SIG-M5 treated with dmso at 0.1 percent for 504 hours (cell line): ENCODE measurements at regions not wholly inside any gene's neighbourhood (a gene's known extent, or its start where the extent isn't known, plus 50 kb on each side); places are given as distances from the start of the nearest gene placed in this dataset.

Experiments used
- DNase-seq: peaks from one replicate; lab custom pipeline; 2025; ENCODE audit not compliant: unreplicated experiment; lab: John Stamatoyannopoulos, UW

DNA sequence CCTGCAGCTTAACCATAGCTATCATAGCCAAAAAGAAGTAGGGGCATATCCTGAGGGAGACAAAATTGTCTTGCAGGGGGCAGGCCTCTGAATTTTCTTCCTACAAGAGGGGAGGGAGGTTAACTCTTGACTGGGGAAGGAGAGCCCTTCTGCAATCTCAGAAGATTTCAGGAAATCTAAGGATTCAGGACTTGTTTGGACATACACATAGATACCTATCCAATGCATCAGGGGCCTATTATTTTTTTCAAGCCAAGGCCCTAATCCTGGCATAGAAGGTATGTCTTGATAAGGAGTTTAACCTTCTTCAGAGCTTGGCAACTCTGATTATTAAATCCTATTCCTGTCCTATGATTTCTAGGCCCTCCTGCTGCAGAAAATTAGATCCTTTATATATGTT is 375.1 kb upstream of the ACTBL2 start:
- DNase-seq = no peak

DNA sequence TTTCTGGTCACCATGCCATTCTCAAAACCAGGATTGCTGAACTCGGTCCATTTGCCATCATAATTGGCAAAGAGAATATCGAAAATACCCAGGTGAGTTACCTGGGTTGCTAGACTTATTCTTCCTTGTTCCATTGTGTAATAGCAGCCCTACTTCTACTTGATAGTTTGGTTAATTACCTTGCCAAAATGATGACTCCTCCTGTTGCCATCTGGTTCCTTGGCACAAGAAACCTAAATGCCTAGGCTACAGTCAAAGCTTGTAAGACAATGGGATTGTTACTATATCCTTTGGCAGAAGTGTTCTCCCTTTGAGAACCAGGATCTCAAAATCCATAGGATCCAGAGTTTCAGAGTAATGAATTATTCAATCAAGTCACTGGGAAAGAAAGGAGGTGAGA is 373.2 kb upstream of the ACTBL2 start:
- DNase-seq = no peak

DNA sequence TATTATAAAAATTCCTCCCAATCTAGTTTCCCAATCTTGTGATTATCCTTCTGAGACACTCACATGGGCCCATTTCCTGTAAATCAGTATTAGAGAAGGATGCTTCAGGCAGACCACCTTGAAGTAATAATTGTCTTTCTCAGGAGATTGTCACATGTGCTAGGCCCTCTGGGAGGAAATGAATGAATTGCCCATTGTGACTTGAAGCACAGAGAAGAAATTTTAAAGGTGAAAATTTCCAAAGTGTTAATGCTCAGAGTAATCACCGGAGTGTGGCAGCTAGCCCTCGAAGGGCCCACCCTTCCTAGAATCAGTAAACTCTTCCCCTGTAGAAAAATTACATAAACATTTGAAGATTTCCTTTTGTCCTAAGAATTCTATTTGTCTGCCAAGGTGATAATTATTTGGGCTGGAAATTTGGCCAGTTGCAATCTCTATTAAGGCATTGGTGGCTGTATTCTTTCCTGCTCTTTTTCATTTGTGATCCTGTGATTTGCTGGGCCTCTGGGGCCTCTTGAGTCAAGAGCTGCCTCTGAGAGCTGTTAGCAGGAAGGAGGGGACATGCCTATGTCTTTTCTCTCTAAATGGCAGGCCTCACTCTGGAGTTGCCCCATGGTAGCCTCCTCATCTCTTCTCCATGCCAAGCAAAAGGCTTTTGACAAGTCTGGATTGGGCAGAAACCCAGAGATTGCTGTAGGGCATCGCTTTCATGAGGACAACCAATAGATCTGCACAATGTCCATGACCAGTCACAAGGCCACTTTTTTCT is 371.5 kb upstream of the ACTBL2 start:
- DNase-seq = no peak

DNA sequence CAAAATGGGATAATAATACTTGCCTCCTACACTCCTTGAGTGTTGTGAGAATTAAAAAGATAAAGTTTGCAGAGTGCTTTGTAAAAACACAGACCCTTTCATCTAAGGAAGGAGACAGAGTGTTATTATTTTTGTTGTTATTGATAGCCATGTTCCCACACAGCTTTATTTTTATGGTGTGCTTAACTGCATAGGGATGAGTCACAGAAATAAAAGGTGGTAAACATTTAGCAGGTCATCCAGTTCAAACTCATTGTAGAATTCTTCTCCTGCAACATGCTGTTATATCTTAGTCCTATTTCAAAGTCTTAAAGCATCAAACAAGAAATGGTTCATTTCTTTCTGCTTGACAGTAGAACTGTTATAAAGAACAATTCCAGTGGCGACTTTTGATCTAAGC is 367.5 kb upstream of the ACTBL2 start:
- no peak for DNase-seq

DNA sequence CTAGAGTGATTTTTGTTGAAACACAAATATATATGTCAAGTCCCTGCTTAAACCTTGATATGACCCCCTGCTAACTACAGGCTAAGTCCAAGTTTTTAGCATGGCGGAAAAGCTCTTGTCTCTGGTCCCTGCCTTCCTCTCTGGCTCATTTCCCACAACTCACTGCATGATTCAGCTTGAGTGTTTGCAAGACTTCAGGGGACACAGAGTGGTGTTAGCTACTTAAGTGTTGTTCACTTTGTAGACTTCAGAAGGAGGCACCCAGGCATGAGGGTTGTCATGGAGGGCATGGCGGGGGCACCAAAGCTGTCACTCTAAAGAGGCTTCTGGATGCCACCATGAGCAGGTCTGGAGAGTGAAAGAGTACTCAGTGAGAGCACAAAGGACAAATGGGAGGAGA is 362.4 kb upstream of the ACTBL2 start:
- no peak for DNase-seq

DNA sequence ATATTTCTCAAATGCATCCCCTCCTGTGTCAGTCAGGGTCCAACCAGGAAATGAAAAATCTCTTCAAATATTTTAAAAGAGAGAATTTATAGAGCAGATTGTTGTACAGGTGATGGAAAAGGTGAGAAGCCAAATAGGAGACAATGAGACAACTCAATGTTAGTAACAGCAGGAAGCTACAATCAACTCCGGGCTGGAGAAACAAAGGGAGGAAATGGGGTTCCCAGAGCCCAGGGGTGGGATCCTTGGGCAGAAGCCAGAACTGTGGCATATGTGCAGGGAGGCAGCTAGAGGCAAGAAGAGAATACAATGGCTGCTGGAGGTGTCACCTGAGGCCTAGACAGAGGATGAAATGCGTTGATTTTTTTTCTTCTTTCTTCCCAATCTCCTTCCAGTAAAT is 361.8 kb upstream of the ACTBL2 start:
- DNase-seq = no peak

DNA sequence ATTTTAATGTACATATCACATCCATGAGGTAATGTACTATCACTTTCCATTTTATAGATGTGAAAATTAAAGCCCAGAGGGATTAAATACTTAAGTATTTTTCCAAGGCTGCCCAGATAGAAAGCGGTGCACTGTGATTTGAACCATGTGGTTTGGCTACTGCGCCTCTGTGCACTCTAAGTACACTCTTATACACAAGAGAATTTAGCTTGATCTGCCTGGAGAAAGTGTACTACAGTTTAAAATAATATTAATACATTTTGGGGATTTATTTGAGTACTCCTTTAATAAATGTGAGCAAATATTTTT is 360.4 kb upstream of the ACTBL2 start:
- no peak for DNase-seq

DNA sequence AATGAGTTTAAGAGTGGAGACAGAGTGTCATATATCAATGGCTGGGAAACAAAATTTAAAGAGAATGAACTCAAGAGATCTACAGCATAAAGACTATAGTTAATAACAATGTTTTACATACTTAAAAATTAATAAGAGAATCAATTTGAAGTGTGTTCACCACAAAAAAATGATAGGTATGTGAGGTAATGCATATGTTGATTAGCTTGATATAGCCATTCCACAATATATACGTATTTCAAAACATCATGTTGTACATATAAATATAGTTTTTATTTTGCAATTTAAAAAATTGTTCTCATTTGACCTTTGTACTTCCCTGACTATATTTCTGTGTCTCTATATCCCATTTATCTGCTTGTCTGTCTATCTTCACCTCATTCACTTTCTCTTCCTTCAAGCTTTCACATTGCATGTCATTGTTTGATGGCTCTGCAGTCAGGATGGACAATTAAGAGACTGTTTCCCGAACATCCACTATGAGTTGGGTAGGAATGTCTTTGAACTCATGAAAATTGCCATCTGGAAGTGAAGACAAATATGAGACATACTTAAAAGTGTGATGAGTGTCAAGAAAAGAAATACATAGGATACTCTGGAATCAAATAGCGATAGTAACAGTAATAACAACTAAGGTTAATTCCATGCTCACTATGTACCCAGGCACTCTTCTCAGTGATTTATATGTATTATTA is 359.9 kb upstream of the ACTBL2 start:
- no peak for DNase-seq

DNA sequence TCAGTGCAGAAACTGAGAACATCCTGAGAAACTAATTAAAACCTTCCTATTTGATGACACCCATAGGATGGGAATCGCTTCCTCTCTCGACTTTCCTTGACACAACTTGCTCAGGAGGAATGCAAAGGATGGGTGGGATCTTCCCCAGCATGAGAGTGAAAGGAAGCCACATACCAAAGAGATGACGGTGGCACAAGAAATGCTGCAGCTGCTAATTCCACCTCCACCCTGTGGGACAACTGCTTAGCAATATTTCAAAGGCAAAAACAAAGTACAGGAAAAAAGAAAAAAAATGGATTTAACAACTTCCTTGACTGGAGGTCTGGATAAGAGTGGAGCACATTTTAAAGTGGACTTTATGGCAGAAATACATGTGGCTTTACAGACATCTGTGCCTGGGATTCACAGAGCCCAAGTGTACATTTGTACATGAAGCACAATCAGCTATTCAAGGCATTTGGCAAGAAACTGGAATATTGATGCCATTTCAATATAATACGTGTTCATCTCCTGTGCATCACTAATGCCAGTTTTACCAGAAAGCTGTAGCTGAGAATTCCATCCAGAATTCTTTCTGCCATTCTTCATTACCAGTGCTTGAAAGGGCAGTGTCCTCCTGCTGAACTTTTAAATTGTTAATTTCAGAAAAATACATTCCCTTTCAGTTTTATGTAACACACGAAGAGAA is 359.2 kb upstream of the ACTBL2 start:
- DNase-seq = no peak

DNA sequence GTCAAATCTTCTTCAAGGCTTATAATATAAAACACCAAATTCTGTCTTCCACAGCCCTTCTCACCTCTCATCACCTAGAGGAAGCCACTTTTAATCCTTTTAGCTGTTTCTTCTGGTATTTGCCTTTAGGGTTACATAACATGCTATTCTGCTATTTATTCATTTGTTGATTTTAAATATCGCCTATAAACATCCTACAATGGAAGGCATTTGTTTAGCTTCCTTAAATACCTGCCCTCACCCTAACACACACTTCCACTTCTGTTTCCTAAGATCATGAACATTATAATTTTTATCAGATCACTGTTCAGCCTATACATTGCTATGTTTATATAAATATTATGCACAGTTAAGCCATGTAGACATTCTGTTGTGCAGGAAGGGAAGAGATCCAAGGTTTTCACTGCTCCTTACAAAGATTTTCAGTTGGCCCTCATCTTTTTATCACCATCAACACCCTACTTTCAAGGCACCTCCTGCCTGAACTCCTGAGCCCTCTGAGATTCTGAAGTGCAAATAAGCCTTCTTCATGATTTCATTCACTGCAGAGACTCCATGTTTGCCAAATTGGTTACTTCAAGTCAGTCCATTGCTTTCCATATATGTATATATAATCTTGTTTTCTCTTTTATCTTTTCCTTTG is 356.9 kb upstream of the ACTBL2 start:
- DNase-seq = no peak

DNA sequence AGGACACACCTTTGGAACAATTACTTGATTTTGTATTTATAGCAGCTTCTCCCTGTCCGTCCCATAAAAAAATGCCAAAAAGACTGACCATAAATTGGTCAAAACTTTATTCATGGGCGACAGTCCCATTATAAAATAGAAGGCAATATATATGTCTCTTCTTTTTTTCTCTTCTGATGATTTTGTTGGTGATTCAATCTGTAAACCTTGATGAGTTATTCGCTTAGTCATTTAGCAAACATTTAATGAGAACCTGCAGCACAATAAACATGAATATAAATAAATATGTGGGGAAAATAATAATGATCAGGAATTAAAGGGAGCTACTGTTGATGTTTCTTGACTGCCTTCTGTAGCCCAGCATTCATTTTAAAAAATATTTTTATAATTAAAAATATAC is 356.4 kb upstream of the ACTBL2 start:
- DNase-seq = no peak

DNA sequence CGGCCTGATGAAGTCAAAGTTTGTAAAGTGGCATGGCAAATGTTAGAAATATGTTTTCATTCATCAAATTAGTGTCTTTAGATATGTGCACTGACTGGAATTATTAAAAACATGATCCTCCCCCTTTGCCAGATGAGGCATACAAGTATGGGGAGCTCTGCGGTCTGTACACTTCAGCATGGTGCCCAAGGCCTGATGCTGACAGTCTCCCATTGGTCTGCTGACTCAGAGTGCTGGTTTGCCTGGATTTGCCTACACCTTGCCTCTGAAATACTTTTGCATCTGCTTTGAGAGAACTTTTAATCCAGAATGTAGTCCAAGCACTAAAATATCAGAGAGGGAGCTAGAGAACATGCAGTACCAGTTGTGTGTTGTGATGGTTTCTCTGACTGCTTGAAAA is 354.3 kb upstream of the ACTBL2 start:
- no peak for DNase-seq

DNA sequence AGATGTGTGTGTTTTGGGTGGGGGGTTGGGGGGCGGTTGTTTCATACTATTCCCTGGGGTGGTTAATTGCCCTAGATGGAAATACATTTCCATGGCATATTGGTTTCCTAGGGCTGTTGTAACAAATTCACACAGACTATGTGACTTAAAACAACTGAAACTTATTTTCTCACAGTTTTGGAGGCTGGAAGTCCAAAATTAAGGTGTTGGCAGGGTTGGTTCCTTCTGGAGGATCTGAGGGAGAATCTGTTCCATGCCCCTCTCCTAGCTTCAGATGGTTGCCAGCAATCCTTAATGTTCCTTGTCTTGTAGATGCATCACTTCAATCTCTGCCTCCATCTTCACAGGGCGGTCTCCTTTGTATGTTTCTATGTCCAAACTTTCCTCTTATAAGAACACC is 353.7 kb upstream of the ACTBL2 start:
- DNase-seq = no peak

DNA sequence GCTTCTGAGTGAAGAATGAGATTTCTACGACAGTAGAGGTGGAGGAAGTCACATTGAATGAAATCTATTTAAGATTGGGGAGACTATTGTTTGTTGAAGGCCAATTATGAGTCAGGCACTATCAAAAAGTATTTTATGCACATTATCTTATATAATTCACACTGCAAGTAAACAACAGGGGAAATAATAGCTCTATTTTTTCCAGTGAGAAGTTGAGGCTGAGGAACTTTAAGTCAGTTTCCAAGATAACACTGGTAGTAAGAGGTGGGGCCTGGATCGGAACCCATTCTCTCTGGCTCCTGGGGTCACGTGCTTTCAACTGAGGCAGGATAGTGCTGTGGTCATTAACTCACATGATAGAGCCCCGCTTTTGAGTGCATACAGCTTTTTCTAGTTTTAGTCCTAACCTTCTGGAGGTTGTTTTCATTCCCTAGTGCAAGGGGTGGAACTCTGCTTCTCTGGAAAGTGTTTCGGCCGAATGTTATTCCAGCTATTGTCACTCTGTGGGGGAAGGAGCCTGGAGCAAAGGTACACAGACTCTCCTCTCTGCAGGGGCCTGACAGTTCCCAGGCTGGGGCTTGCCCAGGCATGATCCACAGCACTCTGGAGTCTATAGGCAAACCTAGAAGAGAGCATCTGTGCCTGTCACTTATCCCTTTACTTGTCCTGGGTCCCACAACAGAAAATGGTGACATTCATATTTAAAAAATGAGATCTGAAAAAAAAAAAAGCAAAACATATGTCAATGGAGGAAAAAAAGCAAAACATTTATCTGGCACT is 352.4 kb upstream of the ACTBL2 start:
- DNase-seq = no peak

DNA sequence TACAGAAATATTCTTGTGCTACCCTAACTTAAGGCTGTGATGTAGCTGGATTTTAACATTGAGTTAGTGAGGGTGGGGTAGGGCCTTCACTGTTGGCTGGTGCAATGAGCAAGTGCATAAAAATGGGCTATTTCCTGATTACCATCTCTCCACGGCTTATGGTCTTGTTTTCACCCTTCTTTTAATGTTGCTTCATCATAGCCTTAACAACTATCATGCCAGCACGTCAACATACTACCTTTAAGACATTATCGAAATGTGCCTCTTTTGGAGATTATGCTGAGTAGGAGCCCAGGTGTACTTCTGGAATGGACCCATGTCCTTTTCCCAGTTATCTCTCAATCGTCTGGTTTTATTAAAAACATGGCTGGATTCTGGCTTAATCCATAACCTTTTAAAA is 350.9 kb upstream of the ACTBL2 start:
- no peak for DNase-seq

DNA sequence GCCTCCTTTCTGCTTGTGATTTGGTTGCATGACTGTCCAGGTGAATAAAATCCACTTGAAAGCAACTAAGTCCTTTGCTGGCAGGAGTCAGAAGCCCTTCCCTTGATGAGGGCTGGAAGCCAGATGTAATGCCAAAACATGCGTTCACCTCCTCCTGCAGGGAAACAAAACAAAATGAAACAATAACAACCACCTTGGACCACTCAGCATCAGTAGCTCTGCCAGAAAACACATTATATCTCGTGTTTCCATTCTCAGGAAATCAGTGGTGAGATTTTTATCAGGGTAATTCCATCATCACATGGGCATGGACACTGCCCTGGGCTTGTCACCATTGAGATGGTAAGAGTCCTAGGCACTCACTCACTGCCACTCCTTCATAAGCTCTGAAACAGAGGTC is 350.3 kb upstream of the ACTBL2 start:
- no peak for DNase-seq

DNA sequence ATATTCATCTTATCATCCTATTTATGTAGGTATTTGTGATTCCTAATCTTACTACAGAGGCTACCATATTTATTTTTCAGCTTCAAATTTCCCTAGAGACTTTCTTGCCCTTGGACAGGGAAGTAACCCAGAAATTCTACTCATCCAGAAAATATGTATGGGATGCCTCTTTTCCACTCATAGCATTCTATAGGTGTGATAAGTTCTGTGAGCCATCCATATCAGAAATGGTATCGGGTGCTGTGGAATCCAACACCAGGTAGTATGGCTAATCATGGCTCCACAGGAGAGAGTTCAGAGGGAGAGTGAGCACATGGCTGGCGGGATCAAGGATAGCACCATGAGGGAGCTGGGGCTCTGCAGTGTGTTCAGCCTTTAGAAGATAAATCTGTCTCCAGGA is 349.3 kb upstream of the ACTBL2 start:
- no peak for DNase-seq

DNA sequence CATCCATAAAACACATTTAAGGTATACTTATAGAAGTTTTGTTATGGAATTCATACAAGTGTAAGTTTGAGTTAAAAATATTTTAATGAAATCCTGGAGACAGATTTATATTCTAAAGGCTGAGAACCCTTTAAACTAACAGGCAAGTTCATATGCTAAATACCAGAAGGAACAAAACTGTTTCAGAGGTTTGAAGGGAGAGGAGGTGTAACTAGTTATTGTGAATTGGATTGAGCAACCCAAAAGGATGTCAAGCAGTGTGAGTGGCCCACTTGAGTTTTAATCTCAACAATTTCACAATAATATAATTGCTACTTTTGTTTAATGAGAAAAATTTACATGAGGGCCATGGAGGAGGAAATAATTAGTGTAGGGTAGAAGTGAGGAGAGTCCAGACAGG is 348.5 kb upstream of the ACTBL2 start:
- no peak for DNase-seq

DNA sequence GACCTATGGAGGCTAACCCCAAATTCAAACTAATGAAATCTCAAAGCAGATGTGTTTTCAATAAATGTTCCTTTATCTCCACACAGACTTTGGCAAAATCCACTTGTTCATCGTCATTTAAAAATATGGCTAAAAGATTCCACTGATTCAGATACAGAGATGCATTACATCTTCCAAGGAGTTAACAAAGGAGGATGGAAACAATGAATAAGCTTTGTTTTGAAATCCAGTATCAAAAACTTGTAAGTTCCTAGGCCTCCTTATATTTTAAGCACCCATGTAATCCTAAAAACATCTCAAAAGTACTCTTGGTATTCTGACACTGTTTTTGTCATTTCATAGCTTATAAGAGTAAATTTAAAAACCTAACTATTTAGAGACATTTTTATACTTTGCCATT is 345.6 kb upstream of the ACTBL2 start:
- DNase-seq = no peak

DNA sequence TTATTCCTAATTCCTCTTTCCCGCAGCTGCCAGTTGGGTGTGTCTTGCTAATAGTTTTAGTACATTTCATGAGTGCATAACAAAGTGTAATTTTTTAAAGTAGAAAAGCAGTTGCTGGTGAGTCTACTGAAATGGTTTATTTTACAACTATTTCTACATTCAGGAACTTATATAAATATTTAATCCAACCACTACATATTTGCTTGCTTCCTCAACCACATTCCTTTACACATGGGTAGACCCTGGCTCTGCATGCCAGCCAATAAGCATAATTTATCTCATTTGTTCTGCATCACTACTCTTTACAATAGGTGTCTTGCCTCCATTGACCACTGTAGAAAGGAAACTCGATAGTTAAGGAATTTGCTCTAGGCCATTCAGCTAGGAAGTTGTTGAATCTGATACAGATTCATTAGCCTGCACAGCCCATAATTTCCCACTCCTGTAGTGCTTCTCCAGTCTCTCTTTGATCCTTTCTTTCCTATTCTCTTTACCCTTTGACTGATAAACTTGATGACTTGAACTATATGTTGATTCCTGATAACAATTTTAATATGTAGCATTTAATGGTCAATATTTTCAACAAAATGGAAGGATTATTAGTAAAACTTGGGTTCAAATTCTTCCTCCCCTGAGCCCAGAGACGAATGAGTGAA is 342.5 kb upstream of the ACTBL2 start:
- DNase-seq = no peak

DNA sequence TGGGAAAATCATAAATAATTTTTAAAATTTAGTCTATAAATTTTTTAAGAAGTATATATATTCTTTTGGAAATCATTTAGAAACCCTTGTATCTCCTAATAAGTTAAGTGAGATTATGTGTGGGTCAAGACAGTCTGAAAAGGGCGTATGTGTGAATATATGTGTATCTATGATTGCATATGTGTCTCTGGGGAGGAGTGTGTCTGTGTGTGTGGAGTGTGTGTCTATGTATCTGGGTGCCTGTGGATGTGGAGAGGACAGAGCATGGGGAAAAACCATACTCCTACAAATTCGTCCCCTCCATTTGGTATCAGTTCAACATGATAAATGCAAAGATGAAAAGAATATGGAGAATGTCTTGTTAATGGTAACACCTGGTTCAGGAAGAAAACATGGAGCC is 342.0 kb upstream of the ACTBL2 start:
- DNase-seq = no peak
